Sigmoid colon (tissue), 6 donors: ENCODE measurements at regions not wholly inside any gene's neighbourhood (a gene's known extent, or its start where the extent isn't known, plus 50 kb on each side); places are given as distances from the start of the nearest gene placed in this dataset.

Experiments
- DNase-seq: peaks from one replicate; pipeline ENCODE4 v3.0.0-alpha.2; 2019
- H3K27ac ChIP-seq, 4 donors: fragments of 200-600 bp; sonication (generic); one replicate each; pipeline ENCODE4 v1.5.1; 2016 to 2019; ENCODE audit warnings: mild to moderate bottlenecking in 1 of 4
- H3K27me3 ChIP-seq, 3 donors: fragments of 200-600 bp; sonication (generic); one replicate each; pipeline ENCODE4 v1.5.1; 2019; ENCODE audit warnings: mild to moderate bottlenecking in 1 of 3
- H3K36me3 ChIP-seq, 4 donors: fragments of 200-600 bp; sonication (generic); one replicate each; pipeline ENCODE4 v1.5.1; 2016 to 2019
- H3K4me1 ChIP-seq, 4 donors: fragments of 200-600 bp; sonication (generic); one replicate each; pipeline ENCODE4 v1.5.1; 2017 to 2019
- H3K4me3 ChIP-seq, 4 donors: fragments of 200-600 bp; sonication (generic); one replicate each; pipeline ENCODE4 v1.5.1; 2017 to 2019; ENCODE audit warnings: mild to moderate bottlenecking in 2 of 4, moderate library complexity in 1 of 4
- H3K9me3 ChIP-seq, 4 donors: fragments of 200-600 bp in 3 of 4; sonication (generic) in 3 of 4; one replicate each; pipeline versions ENCODE4 v1.5.1 to v1.6.1; 2013 to 2019
- EP300 ChIP-seq, 4 donors: sonication (generic); formaldehyde crosslinking; IDR thresholded peaks; one replicate each; pipeline ENCODE4 v1.6.1; 2017; ENCODE audit warnings: antibody characterized with exemption in 4 of 4
- POLR2A ChIP-seq, 2 donors: fragments of 450-650 bp; IDR thresholded peaks; one replicate each; pipeline ENCODE4 v1.6.1; 2016; ENCODE audit warnings: antibody characterized with exemption in 2 of 2, mild to moderate bottlenecking in 2 of 2, moderate library complexity in 2 of 2
- POLR2AphosphoS5 ChIP-seq, 4 donors: sonication (generic); formaldehyde crosslinking; IDR thresholded peaks; one replicate each; pipeline ENCODE4 v1.6.1; 2017; ENCODE audit warnings: antibody characterized with exemption in 4 of 4
- WGBS, 2 donors: extraction: QIAGEN DNeasy Blood & Tissue Kit; methylation state at CpG; one replicate each; pipeline ENCODE4 v1.1.7; 2013; 5-methylcytosine and 5-hydroxymethylcytosine counted together
- intact Hi-C: fragments of 100-400 bp; cut with DNase I; formaldehyde crosslinking; loops from one replicate; pipeline ENCODE4 v1.15.1; 2023
- TF ChIP-seq, protein P1 (sequence below), 4 experiments: fragments of 450-650 bp in 3 of 4; fragments of 200-600 bp in 1 of 4; IDR thresholded peaks; one replicate each; pipeline ENCODE4 v1.5.1; 2016 to 2019; ENCODE audit warnings: antibody characterized with exemption in 4 of 4, mild to moderate bottlenecking in 3 of 4, moderate library complexity in 2 of 4
- donor health status: healthy with polysubstance abuse.
- donor health status: healthy.

DNA sequence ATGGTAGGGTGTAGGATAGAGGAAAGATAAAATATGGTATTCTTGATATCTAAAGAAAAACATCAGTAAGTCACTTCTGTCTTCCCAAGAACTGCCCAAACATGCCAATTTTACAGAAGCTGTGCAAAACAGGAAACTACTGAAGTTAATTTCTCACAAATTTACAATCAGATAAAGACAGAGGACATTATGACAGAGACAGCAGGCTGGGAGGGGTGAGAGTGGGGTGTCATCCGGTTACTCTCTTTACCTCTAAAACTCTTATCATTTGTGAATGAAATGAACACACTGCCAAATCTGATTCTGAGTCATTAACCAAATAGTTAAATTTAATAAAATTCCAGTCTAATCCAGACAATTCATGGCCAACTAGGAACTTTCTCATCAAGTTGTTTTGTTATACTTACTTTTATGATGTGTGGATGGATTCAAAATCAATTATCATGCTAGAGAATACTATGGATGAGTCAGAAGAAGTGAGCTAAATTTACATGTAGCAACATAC is 323.2 kb upstream of the MEX3C start:
- H3K9me3 ChIP-seq = no peaks in the 10 kb centered on the region
- DNase-seq = no peak
- H3K4me3 ChIP-seq = no peak overlapping the region
- intact Hi-C loops = no loop called here
- 77 to 81% methylated on average over 1 of the region's 1 CpG for WGBS, 2 donors
- H3K36me3 ChIP-seq = no peaks in the 10 kb centered on the region
- no peaks in the 10 kb centered on the region for H3K4me1 ChIP-seq
- H3K27me3 ChIP-seq = no peaks in the 10 kb centered on the region
- no peak for TF ChIP-seq POLR2A (IDR thresholded peaks at IDR 0.05)
- TF ChIP-seq, protein P1, sequence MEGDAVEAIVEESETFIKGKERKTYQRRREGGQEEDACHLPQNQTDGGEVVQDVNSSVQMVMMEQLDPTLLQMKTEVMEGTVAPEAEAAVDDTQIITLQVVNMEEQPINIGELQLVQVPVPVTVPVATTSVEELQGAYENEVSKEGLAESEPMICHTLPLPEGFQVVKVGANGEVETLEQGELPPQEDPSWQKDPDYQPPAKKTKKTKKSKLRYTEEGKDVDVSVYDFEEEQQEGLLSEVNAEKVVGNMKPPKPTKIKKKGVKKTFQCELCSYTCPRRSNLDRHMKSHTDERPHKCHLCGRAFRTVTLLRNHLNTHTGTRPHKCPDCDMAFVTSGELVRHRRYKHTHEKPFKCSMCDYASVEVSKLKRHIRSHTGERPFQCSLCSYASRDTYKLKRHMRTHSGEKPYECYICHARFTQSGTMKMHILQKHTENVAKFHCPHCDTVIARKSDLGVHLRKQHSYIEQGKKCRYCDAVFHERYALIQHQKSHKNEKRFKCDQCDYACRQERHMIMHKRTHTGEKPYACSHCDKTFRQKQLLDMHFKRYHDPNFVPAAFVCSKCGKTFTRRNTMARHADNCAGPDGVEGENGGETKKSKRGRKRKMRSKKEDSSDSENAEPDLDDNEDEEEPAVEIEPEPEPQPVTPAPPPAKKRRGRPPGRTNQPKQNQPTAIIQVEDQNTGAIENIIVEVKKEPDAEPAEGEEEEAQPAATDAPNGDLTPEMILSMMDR (IDR thresholded peaks at IDR 0.05) = no peak
- no peak for TF ChIP-seq POLR2AphosphoS5 (IDR thresholded peaks at IDR 0.05)
- no peak overlapping the region for H3K27ac ChIP-seq

DNA sequence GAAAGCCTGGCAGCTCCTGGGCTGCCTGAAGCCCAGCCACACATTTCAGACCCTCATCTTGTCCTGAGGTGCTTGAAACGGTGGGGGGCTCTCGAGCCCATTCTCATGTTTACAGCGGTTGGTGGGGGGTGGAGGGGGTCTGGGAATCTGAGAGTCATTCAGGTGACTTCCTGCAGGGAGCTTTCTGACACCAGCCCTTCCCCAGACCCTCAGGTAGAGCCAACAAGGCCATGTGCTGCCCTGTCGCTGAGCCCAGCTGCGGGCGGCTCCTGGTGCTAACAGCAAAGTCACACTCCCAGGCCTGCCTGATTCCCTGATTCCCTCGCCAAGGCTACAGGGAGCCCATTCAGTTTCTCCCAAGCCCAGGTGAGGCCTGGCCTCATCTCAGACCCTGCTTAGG is 324.9 kb upstream of the MEX3C start:
- no peak overlapping the region for H3K27ac ChIP-seq
- no peaks in the 10 kb centered on the region for H3K36me3 ChIP-seq
- H3K27me3 ChIP-seq = no peaks in the 10 kb centered on the region
- H3K9me3 ChIP-seq = no peaks in the 10 kb centered on the region
- no peak overlapping the region for H3K4me3 ChIP-seq
- no peaks in the 10 kb centered on the region for H3K4me1 ChIP-seq
- TF ChIP-seq, protein P1 (IDR thresholded peaks at IDR 0.05) = no peak
- TF ChIP-seq POLR2AphosphoS5 (IDR thresholded peaks at IDR 0.05) = no peak
- no peak for TF ChIP-seq POLR2A (IDR thresholded peaks at IDR 0.05)
- no peak for TF ChIP-seq EP300 (IDR thresholded peaks at IDR 0.05)
- DNase-seq = no peak
- 59 to 65% methylated on average over 7 of the region's 7 CpGs for WGBS, 2 donors
- intact Hi-C loops = no loop called here

DNA sequence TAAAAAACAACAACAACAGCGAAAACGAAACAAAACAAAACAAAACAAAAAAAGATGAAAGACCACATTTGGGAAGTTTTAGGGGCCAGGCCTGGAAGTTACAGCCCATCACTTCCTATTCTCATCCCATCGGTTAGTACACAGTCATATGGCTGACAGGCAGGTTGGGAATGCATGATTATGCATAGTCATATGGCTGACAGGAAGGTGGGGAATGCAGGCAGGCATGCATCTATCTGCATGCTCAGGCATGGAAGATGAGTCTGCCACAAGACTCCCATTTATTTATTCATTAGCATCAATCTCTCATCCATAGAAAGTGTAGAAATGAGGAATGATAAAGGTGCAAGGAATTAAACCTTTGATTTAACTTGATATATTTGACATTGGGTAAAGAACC is 325.3 kb upstream of the MEX3C start:
- 86 to 90% methylated on average over 3 of the region's 3 CpGs for WGBS, 2 donors
- no peak overlapping the region for H3K4me3 ChIP-seq
- DNase-seq = no peak
- no peaks in the 10 kb centered on the region for H3K27me3 ChIP-seq
- no peaks in the 10 kb centered on the region for H3K4me1 ChIP-seq
- intact Hi-C loops = no loop called here
- no peak overlapping the region for H3K27ac ChIP-seq
- no peaks in the 10 kb centered on the region for H3K36me3 ChIP-seq
- TF ChIP-seq POLR2A (IDR thresholded peaks at IDR 0.05) = no peak
- TF ChIP-seq, protein P1 (IDR thresholded peaks at IDR 0.05) = no peak
- no peak for TF ChIP-seq EP300 (IDR thresholded peaks at IDR 0.05)
- TF ChIP-seq POLR2AphosphoS5 (IDR thresholded peaks at IDR 0.05) = no peak
- no peaks in the 10 kb centered on the region for H3K9me3 ChIP-seq

DNA sequence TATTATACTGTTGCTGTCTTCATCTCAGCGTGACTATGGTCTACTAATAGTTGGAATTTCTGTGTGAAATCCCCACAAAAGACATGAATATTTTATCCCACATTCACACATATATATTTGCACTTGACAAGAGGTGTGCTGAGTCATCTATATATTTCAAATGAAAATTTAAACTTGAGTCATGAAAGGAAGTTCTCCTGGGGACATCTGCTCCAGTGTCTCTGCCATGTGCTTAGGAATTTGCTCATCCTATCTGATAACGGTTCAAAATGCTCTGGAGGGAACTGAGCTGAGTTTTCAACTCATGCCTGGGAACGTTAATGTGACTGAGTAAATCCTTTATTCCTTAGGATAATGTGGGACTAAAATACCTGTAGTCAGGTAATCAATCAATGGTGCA is 326.2 kb upstream of the MEX3C start:
- intact Hi-C loops = no loop called here
- DNase-seq = no peak
- 67 to 78% methylated on average over 3 of the region's 3 CpGs for WGBS, 2 donors
- Histone ChIP-seq H3K4me3 (no peak overlapping the region), H3K36me3 (no peaks in the 10 kb centered on the region), H3K9me3 (no peaks in the 10 kb centered on the region), H3K4me1 (no peaks in the 10 kb centered on the region), H3K27ac (no peak overlapping the region), H3K27me3 (no peaks in the 10 kb centered on the region)
- TF ChIP-seq POLR2A (IDR thresholded peaks at IDR 0.05) = no peak
- TF ChIP-seq, protein P1 (IDR thresholded peaks at IDR 0.05) = no peak
- no peak for TF ChIP-seq EP300 (IDR thresholded peaks at IDR 0.05)
- TF ChIP-seq POLR2AphosphoS5 (IDR thresholded peaks at IDR 0.05) = no peak
